ENCODE measurements at regions not wholly inside any gene's neighbourhood (a gene's known extent, or its start where the extent isn't known, plus 50 kb on each side); places are given as distances from the start of the nearest gene placed in this dataset.
"Not testable (repeated sequence)": the region's sequence is repeated elsewhere in the genome, so short reads cannot be mapped to it uniquely, and the experiment has no call there.

DNA sequence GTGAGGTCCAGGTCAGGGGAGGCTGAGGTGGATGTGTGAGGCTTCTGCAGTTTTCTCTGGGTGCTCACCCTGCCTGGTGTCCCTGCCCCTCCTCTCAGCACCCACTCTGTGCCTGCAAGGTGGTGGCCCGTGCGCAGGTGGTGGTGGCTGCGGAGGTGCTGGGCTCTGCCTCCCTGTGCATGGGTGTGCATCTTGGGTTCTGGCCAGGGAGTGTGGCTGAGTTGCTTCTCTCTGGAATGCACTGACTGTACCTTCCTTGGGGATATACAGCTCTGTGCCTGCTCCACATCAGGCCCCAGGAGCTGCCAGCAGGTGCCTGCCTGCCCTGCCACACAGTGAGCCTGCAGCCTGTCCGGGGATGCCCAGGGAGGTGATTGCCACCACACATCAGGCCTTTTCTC lies 360.4 kb downstream of the TMEM121 start:
- TF ChIP-seq, protein P1, sequence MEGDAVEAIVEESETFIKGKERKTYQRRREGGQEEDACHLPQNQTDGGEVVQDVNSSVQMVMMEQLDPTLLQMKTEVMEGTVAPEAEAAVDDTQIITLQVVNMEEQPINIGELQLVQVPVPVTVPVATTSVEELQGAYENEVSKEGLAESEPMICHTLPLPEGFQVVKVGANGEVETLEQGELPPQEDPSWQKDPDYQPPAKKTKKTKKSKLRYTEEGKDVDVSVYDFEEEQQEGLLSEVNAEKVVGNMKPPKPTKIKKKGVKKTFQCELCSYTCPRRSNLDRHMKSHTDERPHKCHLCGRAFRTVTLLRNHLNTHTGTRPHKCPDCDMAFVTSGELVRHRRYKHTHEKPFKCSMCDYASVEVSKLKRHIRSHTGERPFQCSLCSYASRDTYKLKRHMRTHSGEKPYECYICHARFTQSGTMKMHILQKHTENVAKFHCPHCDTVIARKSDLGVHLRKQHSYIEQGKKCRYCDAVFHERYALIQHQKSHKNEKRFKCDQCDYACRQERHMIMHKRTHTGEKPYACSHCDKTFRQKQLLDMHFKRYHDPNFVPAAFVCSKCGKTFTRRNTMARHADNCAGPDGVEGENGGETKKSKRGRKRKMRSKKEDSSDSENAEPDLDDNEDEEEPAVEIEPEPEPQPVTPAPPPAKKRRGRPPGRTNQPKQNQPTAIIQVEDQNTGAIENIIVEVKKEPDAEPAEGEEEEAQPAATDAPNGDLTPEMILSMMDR (IDR thresholded peaks at IDR 0.05) = not testable (repeated sequence)
- TF ChIP-seq ZFX (IDR thresholded peaks at IDR 0.05; ENCODE audit: borderline replicate concordance) = not testable (repeated sequence)

All from 22Rv1 (cell line).